H7 (cell line): ENCODE measurements at regions not wholly inside any gene's neighbourhood (a gene's known extent, or its start where the extent isn't known, plus 50 kb on each side); places are given as distances from the start of the nearest gene placed in this dataset.

Experiments used
- DNase-seq: peaks from one replicate; pipeline ENCODE4 v3.0.0; 2012
- H3K27me3 ChIP-seq: 2 replicates; pipeline ENCODE4 v1.6.0; 2011; ENCODE audit warnings: mild to moderate bottlenecking, low read length; ENCODE audit not compliant: control insufficient read depth, insufficient read depth
- H3K36me3 ChIP-seq: replicated peaks from 2 replicates; pipeline ENCODE4 v1.5.1; 2011; ENCODE audit warnings: low read length; ENCODE audit not compliant: control insufficient read depth, insufficient read depth
- H3K4me3 ChIP-seq: 2 replicates; pipeline ENCODE4 v1.5.1; 2011; ENCODE audit warnings: low read depth, mild to moderate bottlenecking, control low read depth, low read length, moderate library complexity; ENCODE audit not compliant: insufficient read depth

DNA sequence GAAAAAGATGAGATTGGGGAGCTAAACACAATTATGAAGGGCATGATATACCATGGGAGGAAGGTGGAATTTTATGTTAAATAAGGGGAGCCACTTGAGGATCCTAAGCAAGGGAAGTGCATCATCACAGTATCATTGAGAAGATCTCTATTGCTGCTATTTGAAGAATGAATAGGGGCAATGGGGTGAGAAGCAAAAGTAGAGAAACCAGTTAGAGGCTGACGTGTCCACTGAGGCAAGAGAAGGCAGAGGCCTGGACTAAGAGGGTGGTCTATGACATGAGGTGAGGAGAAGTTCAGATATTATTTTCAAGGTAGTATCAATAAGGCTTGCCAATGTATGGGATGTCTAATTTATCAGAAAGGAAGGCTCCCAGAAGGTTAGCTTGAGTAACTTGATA lies 111.6 kb downstream of the TENT5A start:
- Histone ChIP-seq H3K4me3 (no peak overlapping the region), H3K27me3 (no peaks in the 10 kb centered on the region), H3K36me3 (no peaks in the 10 kb centered on the region)
- no peak for DNase-seq

DNA sequence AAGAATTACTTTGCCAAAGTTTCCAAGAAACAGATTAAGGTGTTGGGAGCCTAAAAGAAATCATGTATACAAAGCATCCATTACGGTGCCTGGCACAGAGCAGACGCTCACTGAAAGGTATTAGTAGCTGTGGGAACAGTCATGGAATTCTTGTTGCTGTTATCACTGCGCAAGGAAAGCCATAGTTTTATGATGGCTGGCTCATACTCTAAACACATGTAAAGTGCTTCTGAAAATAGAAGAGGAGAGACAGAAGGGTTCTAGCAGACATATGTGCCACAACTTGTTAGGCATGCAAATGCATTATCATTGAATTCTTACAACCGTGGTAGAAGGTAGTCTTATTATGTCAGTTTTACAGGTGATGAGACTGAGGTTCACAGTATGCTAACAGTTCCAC lies 112.4 kb downstream of the TENT5A start:
- no peak for DNase-seq
- no peak overlapping the region for H3K4me3 ChIP-seq
- no peaks in the 10 kb centered on the region for H3K36me3 ChIP-seq
- no peaks in the 10 kb centered on the region for H3K27me3 ChIP-seq

DNA sequence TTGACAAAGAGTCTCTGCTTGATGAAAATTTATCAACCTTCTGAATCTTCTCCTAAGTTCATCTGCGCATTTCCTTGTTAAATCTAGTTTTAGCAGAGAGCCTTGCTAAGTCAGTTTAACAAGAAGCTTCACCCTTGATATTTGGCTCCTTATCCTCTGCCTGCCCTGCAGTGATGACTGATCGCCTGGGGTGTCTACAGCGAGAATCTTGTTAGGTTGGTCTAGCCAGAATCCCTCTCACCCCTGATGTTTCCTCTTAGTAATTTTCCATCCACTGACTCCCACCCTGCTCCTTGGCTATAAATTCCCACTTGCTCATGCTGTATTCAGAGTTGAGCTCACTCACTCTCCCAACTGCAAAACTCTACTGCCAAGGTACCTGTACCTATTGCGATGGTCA lies 114.1 kb downstream of the TENT5A start:
- no peak overlapping the region for H3K4me3 ChIP-seq
- H3K27me3 ChIP-seq: no peaks in the 10 kb centered on the region
- H3K36me3 ChIP-seq: no peaks in the 10 kb centered on the region
- DNase-seq: peak; percentile 5

DNA sequence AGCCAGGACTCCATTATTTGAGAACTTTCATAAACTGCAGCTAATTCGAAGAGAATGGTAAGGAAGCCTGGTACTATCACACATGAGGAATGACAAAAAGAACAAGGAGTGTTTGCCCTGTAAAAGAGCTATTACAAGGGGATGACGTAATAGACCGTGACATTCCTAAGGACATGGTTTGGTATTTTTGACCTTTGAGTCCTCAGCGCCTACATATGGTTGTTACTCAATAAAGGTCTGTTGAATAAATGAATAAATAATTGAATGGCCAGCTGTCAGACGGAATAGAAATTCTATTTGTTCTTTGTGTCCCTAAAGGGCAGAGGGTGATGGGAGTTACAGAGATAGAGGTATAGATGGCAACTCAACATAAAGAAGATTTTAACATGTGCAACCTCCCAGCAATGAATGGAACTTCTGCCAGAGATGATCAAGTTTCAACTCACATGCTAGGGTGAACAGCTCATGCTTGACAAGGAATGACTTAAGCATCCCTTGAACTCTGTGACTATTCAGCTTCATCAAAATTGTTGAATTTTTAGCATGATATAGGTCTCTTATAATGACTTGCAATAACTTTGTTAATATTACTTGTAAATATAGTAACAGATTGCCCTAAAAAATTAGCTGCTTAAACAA lies 115.4 kb downstream of the TENT5A start:
- no peak for DNase-seq
- Histone ChIP-seq H3K27me3 (no peaks in the 10 kb centered on the region), H3K4me3 (no peak overlapping the region), H3K36me3 (no peaks in the 10 kb centered on the region)

DNA sequence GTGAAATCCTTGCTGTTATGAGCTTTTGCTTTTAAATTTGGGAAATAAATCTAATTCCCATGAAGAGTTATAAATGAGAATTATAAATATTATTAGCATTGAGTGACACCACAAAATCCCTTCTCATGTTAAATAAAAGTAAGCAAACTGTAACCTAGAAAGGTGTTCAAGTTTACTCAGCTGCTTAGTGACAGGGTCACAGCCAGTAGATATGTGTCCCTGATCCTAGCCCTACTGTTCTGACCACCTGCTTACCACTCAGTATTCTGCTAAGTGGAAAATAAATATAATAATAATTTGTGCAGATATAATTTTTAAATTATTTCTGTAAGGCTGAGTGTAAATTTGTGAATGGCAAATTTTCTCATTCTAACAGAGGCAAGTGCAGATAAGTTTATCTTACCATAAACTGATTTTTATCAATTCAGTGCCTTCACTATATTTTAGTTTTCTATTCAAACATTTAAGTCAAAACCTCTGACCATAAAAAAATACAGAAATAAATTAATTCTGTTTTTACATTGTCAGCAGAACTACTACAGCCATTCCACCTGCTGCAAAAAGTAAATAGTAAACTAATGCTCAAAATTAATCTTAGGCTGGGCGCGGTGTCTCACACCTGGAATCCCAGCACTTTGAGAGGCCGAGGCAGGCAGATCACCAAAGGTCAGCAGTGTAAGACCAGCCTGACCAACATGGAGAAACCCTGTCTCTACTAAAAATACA lies 118.2 kb downstream of the TENT5A start:
- no peak for DNase-seq
- Histone ChIP-seq H3K27me3 (no peaks in the 10 kb centered on the region), H3K4me3 (no peak overlapping the region), H3K36me3 (no peaks in the 10 kb centered on the region)

DNA sequence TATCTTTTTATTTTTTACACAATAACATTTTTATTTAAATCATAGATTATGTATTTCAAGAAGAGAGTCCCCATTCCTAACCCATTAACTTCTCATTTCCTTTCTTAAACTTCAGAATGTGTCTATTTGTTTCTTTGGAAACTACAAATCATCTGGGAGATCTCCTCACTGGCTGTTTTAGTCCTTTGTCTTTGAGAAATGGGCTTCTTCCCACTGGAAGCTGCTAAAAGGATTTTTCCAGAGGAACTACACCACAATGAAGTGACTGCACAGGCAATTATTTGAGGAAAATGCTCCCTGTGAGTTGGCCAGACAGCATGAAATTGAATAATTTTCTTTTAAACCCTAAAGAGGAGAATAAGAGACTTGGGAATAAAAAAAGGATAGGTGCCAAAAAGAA lies 119.1 kb downstream of the TENT5A start:
- no peak for DNase-seq
- no peaks in the 10 kb centered on the region for H3K36me3 ChIP-seq

DNA sequence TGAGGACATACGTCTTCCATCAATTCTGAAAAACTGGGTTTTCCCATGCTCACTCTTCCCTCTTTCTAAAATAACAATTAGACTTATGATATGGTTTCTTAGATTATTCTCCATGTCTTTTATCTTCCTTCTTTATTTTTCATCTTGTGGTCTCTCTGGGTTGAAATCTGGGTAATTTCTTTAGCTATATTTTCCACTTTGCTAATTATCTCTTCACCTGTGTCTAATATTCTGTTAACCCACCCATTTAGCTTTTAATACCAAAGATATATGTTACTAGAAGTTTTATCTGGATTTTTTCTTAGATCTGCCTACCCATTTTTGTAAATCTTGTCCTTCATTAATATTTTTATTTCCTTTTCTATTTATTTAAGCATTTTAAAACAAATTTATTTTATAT lies 121.8 kb downstream of the TENT5A start:
- Histone ChIP-seq H3K4me3 (no peak overlapping the region), H3K27me3 (no peaks in the 10 kb centered on the region), H3K36me3 (no peaks in the 10 kb centered on the region)
- no peak for DNase-seq

More for the DNA sequence above, 119.1 kb downstream of the TENT5A start:
- H3K4me3 ChIP-seq: no peak overlapping the region
- H3K27me3 ChIP-seq: no peaks in the 10 kb centered on the region

DNA sequence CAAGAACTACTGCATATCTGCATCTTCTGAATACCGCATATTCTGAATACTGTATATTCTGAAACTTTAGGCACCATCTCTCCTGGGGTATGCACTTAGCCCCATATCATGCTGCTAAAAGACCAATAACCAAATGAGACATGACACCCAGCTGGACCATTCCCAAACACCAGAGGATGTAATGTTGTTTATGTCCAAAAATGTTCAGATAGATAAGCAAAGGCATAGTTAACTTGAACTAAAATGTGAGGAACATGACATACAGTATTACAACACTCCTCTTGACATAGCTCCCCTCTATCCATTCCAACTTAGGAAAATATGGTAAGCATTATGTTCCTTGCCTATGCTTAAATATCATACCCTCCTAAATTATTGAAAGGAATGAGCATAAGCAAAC lies 127.3 kb downstream of the TENT5A start:
- H3K36me3 ChIP-seq: no peaks in the 10 kb centered on the region
- H3K27me3 ChIP-seq: no peaks in the 10 kb centered on the region
- no peak for DNase-seq
- H3K4me3 ChIP-seq: no peak overlapping the region

DNA sequence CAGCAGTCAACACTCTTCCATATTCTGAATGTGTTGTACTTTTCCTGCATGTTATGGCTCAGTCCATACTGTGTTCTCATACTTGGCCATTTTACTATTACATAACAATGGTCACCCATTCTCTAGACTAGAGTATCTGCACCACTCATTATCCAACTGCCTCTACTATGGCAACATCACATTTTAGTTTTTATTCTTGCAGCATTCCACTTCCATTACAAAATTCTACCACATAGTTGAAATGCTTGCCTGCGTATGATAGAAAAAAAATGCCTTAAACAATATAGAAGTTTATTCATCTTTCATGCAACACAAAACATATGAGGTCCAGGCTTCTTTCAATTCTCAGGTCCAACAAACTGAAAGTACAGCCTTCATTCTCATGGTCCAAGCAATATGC lies 128.0 kb downstream of the TENT5A start:
- no peaks in the 10 kb centered on the region for H3K36me3 ChIP-seq
- no peak for DNase-seq
- H3K4me3 ChIP-seq: no peak overlapping the region
- no peaks in the 10 kb centered on the region for H3K27me3 ChIP-seq

DNA sequence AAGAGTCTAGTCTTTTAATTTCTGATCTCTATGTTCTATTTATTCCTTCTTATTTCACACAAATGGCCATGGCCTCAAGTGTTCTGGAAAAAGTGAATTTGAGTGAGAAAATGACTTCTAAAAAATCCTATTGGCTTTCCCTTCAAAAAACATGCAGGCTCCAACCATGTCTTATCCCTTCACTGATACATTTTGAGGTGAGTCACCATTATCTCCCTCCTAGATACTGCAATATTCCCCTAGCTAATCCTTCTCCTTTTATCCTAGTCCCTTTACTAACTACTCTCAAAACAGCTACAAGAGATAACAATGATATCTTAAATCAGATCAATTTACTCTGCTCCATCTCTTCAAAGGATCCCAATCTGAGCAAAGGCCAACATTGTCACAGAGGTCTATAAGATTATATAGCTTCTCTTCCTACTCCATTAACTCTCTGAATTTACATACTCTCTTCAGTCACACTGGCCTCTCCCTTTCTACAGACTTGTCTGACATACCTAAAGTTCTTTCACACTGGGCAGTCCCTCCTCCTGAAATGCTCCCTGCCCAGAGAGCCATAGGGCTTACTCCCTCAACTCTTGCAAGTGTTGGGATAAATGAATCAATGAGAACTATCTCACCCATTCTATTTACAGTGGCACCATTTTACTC lies 129.2 kb downstream of the TENT5A start:
- H3K27me3 ChIP-seq: no peaks in the 10 kb centered on the region
- no peak for DNase-seq
- no peak overlapping the region for H3K4me3 ChIP-seq
- no peaks in the 10 kb centered on the region for H3K36me3 ChIP-seq

DNA sequence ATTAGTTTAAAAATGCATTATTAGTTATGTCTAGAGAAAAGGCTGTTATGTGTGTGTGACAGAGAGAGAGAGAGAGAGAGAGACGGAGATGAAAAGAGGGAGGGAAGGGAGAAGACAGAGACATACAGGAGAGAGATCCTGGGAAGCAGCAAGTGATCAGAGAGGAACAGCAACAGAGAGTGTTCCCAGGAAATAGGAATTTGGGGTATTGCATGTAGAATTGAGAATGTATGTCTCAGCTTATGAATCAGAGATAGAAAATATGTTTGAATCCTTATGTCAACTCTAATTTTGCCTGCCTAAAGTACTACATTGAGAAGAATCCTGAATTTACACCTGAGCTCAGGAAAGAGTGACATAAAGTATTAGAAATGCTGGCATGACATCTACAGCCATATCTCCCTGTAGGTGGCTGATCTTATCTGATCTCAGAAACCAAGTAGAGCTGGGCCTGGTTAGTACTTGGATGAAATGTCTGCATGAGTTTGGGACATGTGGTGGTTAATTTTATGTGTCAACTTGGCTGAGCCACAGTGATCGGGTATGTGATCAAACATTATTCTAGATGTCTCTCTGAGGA lies 130.6 kb downstream of the TENT5A start:
- no peak overlapping the region for H3K4me3 ChIP-seq
- H3K27me3 ChIP-seq: no peaks in the 10 kb centered on the region
- DNase-seq: no peak
- no peaks in the 10 kb centered on the region for H3K36me3 ChIP-seq

DNA sequence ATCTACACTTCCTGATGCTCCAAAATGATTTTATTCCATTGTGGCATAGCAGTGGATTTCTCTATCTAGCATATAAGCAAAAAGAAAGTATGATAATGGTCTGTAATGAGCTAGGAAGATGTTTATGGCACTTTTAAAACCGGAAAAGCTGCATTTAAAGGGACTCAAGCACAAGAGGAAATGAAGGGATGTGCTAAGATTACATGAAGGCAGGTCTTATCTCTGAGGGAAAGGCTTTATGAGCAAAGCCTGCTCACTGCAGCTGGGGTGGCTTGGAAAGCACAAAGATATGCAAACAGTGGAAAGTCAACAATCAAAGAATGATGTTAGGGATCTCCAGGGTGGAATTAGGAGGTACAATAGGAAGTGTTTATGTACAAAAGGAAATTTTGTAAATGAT lies 138.2 kb downstream of the TENT5A start:
- DNase-seq: no peak
- H3K27me3 ChIP-seq: no peaks in the 10 kb centered on the region
- H3K36me3 ChIP-seq: no peaks in the 10 kb centered on the region
- H3K4me3 ChIP-seq: no peak overlapping the region

DNA sequence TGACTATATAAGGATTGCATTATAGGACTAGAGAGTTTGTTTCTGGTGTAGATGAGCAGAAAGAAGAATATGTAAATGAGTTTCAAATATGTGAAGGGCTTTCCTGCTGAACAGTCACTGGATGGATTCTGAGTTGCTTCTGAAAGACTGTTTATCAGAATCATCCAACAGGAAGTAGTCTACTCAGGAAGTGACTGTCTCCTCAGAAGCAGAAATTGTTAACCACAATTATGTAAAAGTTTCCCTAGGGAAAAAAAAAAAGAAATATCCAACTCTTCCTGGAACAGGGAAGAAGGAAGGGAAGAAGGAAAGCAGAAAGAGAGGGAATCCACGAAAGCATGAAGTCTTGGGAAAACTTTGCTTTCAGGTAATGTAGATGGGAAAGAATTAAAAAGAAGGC lies 138.9 kb downstream of the TENT5A start:
- H3K4me3 ChIP-seq: no peak overlapping the region
- H3K36me3 ChIP-seq: no peaks in the 10 kb centered on the region
- DNase-seq: no peak
- H3K27me3 ChIP-seq: no peaks in the 10 kb centered on the region

DNA sequence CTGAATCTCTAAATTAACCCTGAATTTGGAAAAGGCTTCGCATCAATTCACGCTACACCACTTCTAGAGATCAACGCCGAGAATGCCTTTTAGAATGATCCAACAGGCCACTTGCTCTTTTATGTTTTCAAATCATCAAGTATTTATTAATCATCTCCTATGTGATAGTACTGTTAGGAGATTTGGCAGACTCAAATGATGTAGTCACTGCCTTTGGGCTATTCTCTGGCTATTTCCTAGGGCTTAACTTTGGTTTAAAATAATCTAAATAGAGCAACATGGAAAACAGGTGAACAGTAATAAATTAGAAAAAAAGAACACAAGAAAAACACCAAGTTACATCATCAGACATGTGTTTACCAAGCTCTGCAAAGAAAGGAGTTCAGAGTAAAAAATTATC lies 140.3 kb downstream of the TENT5A start:
- no peak for DNase-seq
- Histone ChIP-seq H3K36me3 (no peaks in the 10 kb centered on the region), H3K4me3 (no peak overlapping the region), H3K27me3 (no peaks in the 10 kb centered on the region)

DNA sequence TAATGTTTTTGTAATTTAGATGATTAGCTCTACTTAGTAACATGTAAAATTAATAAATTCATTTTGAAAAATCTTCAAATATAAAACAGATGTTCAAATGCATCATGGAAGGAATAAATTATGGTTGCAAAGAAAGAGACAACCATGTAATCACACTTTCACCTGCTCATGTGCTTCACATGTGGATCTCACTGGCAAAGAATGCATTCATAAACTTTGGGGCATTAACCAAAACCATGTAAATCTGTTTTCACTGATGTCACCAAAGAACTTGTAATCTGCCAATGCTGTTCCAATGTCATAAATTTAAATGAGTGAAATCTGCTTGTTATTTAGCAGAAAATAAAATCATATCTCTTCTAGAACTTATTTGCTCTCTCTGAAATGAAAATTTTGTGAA lies 142.7 kb downstream of the TENT5A start:
- Histone ChIP-seq H3K4me3 (no peak overlapping the region), H3K36me3 (no peaks in the 10 kb centered on the region), H3K27me3 (no peaks in the 10 kb centered on the region)
- no peak for DNase-seq
